Gastroesophageal sphincter (tissue), 4 donors: ENCODE measurements at regions not wholly inside any gene's neighbourhood (a gene's known extent, or its start where the extent isn't known, plus 50 kb on each side); places are given as distances from the start of the nearest gene placed in this dataset.

ENCODE experiments used
- ATAC-seq: fragments of 150-250 bp; one replicate; pipeline ENCODE4 v1.9.1; 2016; ENCODE audit warnings: mild to moderate bottlenecking, moderate library complexity
- H3K27ac ChIP-seq, 4 donors: fragments of 200-600 bp; sonication (generic) in 3 of 4; 1 replicate in 3 of 4; 2 replicates in 1 of 4; pipeline ENCODE4 v1.5.1; 2016 to 2019
- H3K27me3 ChIP-seq: fragments of 200-600 bp; sonication (generic); one replicate; pipeline ENCODE4 v1.5.1; 2019
- H3K36me3 ChIP-seq, 2 donors: fragments of 200-600 bp; sonication (generic); one replicate each; pipeline ENCODE4 v1.5.1; 2019; ENCODE audit warnings: control low read depth in 1 of 2
- H3K4me1 ChIP-seq, 3 donors: fragments of 200-600 bp; sonication (generic); 1 replicate in 2 of 3; 2 replicates in 1 of 3; pipeline ENCODE4 v1.5.1; 2016 to 2019; ENCODE audit warnings: control low read depth in 2 of 3
- H3K4me3 ChIP-seq, 2 donors: fragments of 200-600 bp; sonication (generic); one replicate each; pipeline ENCODE4 v1.5.1; 2019; ENCODE audit warnings: mild to moderate bottlenecking in 1 of 2, moderate library complexity in 1 of 2
- H3K9me3 ChIP-seq, 3 donors: fragments of 200-600 bp; sonication (generic); one replicate each; pipeline ENCODE4 v1.5.1; 2017 to 2019; ENCODE audit warnings: control low read depth in 2 of 3
- CTCF ChIP-seq, 4 experiments: fragments of 200-600 bp in 2 of 4; fragments of 450-650 bp in 2 of 4; sonication (generic) in 1 of 4; IDR thresholded peaks; one replicate each; pipeline ENCODE4 v1.5.1; 2017 to 2019; ENCODE audit warnings: antibody characterized with exemption in 4 of 4, mild to moderate bottlenecking in 2 of 4, moderate library complexity in 2 of 4
- EP300 ChIP-seq: sonication (generic); formaldehyde crosslinking; IDR thresholded peaks from one replicate; pipeline ENCODE4 v1.6.1; 2017; ENCODE audit warnings: antibody characterized with exemption, mild to moderate bottlenecking
- POLR2A ChIP-seq, 2 donors: fragments of 450-650 bp; IDR thresholded peaks; one replicate each; pipeline ENCODE4 v1.6.1; 2017; ENCODE audit warnings: antibody characterized with exemption in 2 of 2, mild to moderate bottlenecking in 2 of 2, moderate library complexity in 1 of 2
- POLR2AphosphoS5 ChIP-seq: sonication (generic); formaldehyde crosslinking; IDR thresholded peaks from one replicate; pipeline ENCODE4 v1.6.1; 2017; ENCODE audit warnings: antibody characterized with exemption
- WGBS, 2 donors: methylation state at CpG; one replicate each; pipeline ENCODE4 v1.1.5; 2018; ENCODE audit warnings: low coverage in 1 of 2; 5-methylcytosine and 5-hydroxymethylcytosine counted together

DNA sequence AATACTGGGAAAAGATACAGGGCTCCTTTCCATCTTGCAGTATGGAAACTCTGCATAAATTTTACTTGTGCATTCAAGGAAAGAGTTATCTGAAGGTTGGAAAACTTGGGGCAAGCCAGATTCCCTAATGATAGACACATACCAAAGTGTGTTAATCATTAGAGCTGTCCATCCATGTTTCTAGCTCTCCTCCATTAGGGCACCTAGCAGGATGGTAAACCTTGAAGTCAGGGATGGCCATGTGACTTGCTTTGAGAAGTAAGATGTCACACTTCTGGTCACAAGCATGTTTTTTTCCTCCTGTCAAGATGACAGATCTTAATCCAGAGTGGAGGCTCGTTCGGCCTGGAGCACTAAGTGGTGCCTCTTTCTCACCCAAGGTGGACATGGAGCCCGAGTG lies 241.9 kb upstream of the RUNX1 start:
- TF ChIP-seq POLR2AphosphoS5 (no peak), EP300 (no peak), CTCF (IDR thresholded peaks at IDR 0.05) (no peak), POLR2A (IDR thresholded peaks at IDR 0.05) (no peak)
- Histone ChIP-seq H3K27ac (no peak overlapping the region), H3K27me3 (no peaks in the 10 kb centered on the region), H3K9me3 (peaks cover 0 to 15% (median 0%) of the 10 kb centered on the region in 3 donors), H3K36me3 (no peaks in the 10 kb centered on the region), H3K4me3 (no peak overlapping the region), H3K4me1 (no peaks in the 10 kb centered on the region)
- WGBS, 2 donors: 73% methylated on average over 2 of the region's 3 CpGs; no CpG with 5 or more reads in 1 of the 2 donors
- ATAC-seq: no peak

- H3K4me3 ChIP-seq: no peak overlapping the region
- peaks cover 0 to 15% (median 0%) of the 10 kb centered on the region in 3 donors for H3K9me3 ChIP-seq
- 100% methylated on average over 1 to 2 of the region's 2 CpGs for WGBS, 2 donors
- no peak overlapping the region for H3K27ac ChIP-seq
- no peak for ATAC-seq
- H3K27me3 ChIP-seq: no peaks in the 10 kb centered on the region
- no peak for TF ChIP-seq EP300
- H3K36me3 ChIP-seq: no peaks in the 10 kb centered on the region
- no peaks in the 10 kb centered on the region for H3K4me1 ChIP-seq
Measured at GRCh38 chr21:35288238-35288637, 239.1 kb upstream of the RUNX1 start.

GRCh38 chr21:35284199-35284598 lies 235.1 kb upstream of the RUNX1 start:
- no peak for ATAC-seq
- Histone ChIP-seq H3K36me3 (no peaks in the 10 kb centered on the region), H3K4me1 (no peaks in the 10 kb centered on the region), H3K27ac (no peak overlapping the region), H3K27me3 (no peaks in the 10 kb centered on the region), H3K9me3 (peaks cover 0 to 17% (median 0%) of the 10 kb centered on the region in 3 donors), H3K4me3 (no peak overlapping the region)
- 27 to 30% methylated on average over 5 to 6 of the region's 6 CpGs for WGBS, 2 donors
- TF ChIP-seq CTCF (IDR thresholded peaks at IDR 0.05): no peak
- no peak for TF ChIP-seq EP300
- no peak for TF ChIP-seq POLR2A (IDR thresholded peaks at IDR 0.05)
- no peak for TF ChIP-seq POLR2AphosphoS5

DNA sequence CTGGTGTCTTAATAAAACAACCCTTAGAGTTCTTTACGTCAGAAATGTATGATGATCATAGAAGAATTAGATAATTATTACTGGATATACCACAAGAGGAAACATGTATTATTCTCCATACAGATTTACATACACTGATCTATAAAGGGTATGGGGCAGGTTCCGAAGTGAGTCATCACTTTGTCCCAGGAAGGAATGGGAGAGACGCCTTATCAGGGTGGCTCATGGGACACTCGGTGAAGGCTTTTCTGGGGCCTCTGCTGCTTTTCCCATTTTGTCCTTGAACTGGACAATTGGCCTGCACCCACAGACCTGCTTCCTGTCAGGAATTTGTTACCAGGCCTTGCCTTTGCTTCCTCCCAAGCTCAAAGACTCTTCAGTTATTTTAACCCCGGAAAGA lies 233.8 kb upstream of the RUNX1 start:
- ATAC-seq: no peak
- TF ChIP-seq EP300: no peak
- TF ChIP-seq CTCF (IDR thresholded peaks at IDR 0.05): no peak
- TF ChIP-seq POLR2A (IDR thresholded peaks at IDR 0.05): no peak
- TF ChIP-seq POLR2AphosphoS5: no peak
- WGBS, 2 donors: 80 to 93% methylated on average over 4 of the region's 5 CpGs
- no peak overlapping the region for H3K4me3 ChIP-seq
- H3K36me3 ChIP-seq: no peaks in the 10 kb centered on the region
- H3K27ac ChIP-seq: no peak overlapping the region
- peaks cover 0 to 27% (median 0%) of the 10 kb centered on the region in 3 donors for H3K9me3 ChIP-seq
- no peaks in the 10 kb centered on the region for H3K27me3 ChIP-seq
- no peaks in the 10 kb centered on the region for H3K4me1 ChIP-seq

GRCh38 chr21:35281956-35282355 lies 232.9 kb upstream of the RUNX1 start:
- Histone ChIP-seq H3K9me3 (peaks cover 0 to 19% (median 0%) of the 10 kb centered on the region in 3 donors), H3K27me3 (no peaks in the 10 kb centered on the region), H3K4me3 (no peak overlapping the region), H3K36me3 (no peaks in the 10 kb centered on the region), H3K27ac (no peak overlapping the region), H3K4me1 (no peaks in the 10 kb centered on the region)
- no peak for ATAC-seq
- 38 to 59% methylated on average over 3 of the region's 3 CpGs for WGBS, 2 donors
- TF ChIP-seq POLR2A (IDR thresholded peaks at IDR 0.05): no peak
- TF ChIP-seq EP300: no peak
- TF ChIP-seq POLR2AphosphoS5: no peak
- TF ChIP-seq CTCF (IDR thresholded peaks at IDR 0.05): no peak

DNA sequence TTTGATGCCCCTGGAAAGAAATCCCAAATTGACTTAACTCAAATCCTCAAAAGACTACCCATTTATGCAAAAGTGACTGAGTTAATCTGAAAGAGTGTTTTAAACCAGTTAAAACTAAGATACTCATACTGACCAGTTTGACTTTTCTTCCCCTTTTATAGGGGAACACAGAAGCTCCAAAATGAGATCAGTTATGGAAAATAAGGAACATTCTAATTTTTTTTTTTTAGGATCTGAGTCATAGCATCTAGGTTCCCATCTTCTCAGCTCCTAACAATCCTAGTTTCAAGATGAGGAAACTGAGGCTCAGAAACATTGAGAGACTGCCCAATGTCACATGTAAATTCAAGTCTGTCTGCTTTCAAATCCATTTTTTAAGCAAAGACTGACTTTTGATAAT lies 231.1 kb upstream of the RUNX1 start:
- H3K4me3 ChIP-seq: no peak overlapping the region
- H3K9me3 ChIP-seq: peaks cover 0 to 12% (median 0%) of the 10 kb centered on the region in 3 donors
- no peak for ATAC-seq
- H3K36me3 ChIP-seq: no peaks in the 10 kb centered on the region
- no peak overlapping the region for H3K27ac ChIP-seq
- no peaks in the 10 kb centered on the region for H3K27me3 ChIP-seq
- no peaks in the 10 kb centered on the region for H3K4me1 ChIP-seq
- TF ChIP-seq EP300 (no peak), POLR2A (IDR thresholded peaks at IDR 0.05) (no peak), CTCF (IDR thresholded peaks at IDR 0.05) (no peak), POLR2AphosphoS5 (no peak)
